NCI-H748 (cell line): ENCODE measurements at regions not wholly inside any gene's neighbourhood (a gene's known extent, or its start where the extent isn't known, plus 50 kb on each side); places are given as distances from the start of the nearest gene placed in this dataset.

Experiments used
- DNase-seq: peaks from one replicate; lab custom pipeline; 2025; ENCODE audit not compliant: unreplicated experiment; lab: John Stamatoyannopoulos, UW

DNA sequence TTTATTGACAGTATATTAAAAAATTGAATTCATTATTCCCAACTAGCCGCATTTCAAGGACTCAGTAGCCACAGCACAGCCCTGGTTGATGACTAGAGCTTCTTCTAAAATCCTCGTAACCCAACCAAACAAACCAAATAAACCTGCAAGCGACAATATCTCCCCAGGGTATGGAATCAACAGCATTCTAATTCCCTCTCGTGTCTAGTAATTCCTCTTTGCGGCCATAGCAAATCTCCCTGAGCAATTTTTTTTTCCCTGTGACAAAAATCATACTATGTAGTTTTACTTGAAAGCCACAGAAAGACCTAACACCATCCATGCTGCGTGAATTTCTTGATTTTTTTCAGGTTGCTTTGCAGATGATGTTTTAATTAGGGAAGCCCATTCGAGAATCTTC lies 143.4 kb upstream of the MYOCD start:
- no peak for DNase-seq

GRCh38 chr17:12522743-12523183 lies 142.9 kb upstream of the MYOCD start:
- DNase-seq: no peak

DNA sequence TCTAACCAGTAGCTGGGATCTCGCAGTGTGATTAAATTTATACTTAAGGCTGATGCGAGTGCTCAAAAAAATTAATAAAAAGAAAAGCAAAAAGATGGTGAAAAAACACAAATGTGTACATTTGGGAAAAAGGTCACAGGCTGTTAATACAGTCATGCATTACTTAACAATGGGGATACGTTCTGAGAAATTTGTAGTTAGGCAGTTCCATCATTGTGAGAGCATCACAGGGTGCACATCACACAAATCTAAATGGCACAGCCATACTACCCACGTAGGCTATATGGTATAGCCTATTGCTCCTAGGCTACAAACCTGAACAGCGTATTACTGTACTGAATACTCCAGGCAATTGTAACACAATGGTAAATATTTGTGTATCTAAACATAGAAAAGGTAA lies 142.4 kb upstream of the MYOCD start:
- no peak for DNase-seq

DNA sequence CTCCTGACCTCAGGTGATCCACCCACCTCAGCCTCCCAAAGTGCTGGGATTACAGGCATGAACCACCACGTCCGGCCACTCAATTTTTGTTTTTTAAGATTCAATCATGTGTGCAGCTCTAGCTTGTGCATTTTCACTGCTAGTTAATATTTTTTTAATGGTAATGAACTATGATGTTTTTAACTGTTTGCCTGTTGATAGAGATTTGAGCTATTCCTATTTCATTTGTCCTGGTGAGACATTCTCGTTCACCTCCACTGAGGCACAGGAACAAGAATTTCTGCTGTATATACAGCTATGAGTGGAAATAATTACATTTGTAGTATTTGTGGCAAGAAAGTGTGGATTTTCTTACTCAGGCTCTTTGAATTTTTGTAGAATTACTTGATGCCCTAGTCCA lies 137.7 kb upstream of the MYOCD start:
- no peak for DNase-seq

DNA sequence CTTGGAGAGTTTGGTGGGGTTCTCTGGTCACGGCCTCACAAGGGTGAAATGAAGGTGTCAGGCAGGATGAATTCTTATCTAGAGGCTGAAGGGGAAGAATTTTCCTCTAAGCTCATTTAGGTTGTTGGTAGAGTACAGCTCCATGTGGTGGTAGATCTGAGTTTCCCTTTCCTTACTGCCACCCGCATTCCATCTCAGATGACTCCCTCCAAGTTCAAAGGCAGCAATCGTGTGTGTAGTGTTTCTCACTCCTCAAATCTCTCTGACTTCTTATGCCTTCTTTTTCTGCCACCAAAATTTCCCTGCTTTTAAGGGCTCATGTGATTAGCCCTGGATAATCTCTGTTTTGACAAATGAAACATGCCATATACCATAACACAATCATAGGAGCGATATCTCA lies 135.5 kb upstream of the MYOCD start:
- no peak for DNase-seq

DNA sequence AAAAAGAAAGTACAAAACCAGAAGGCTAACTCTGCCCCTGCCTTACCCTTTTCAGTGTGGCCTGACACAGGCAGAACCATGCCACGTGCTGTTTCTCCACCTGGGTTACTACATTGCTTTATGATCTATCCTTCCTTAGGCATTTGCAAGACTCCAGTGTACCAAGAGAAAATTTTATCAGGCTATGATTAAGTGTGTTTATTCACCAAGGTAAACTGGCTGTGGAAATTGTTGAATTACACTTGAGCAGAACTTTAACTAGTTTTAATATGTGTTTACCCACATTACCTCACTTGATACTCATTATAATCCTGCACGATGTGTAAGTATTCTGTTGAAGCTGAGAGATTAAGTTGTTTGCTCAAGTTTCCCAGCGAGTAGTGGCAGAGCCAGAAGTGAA lies 129.7 kb upstream of the MYOCD start:
- no peak for DNase-seq

- DNase-seq: no peak
Measured at GRCh38 chr17:12536472-12536871, 129.2 kb upstream of the MYOCD start.

DNA sequence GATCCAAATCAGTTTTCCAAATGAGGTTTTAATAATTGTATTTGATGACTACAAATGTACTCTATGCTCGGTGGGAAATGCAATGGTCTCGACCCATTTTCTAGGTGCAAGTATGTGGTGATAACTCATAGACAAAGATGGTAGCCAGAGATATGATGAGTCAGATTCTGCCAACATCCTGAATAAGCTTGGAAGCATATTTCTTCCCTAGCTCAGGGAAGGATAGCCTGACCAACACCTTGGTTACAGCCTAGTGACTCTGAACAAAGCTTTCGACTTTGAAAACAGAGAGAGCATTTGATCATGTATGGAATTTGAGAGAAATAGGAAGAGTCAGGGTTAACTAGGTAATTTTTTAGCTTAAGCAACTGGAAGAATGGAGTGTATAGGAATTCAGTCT lies 128.3 kb upstream of the MYOCD start:
- no peak for DNase-seq

DNA sequence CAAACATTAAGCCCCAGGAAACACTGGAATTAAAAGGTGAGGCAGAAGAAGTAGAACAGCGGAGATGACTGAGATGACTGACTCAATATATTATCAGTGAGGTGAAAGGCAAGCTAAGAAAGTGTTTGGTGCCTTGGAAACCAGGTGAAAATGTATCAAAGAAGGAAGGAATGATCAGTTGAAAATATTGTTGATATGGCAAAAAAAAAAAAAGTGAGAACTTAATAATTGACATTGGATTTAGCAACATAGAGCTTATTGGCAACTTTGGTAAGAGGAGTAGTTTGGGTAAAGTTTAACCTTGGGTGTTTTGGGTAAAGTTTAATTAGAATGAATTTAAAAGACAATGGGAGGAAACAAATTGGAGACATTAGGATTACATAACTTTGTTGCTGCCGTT lies 127.7 kb upstream of the MYOCD start:
- DNase-seq: no peak

- DNase-seq: no peak
Measured at GRCh38 chr17:12545877-12546513, 119.7 kb upstream of the MYOCD start.

DNA sequence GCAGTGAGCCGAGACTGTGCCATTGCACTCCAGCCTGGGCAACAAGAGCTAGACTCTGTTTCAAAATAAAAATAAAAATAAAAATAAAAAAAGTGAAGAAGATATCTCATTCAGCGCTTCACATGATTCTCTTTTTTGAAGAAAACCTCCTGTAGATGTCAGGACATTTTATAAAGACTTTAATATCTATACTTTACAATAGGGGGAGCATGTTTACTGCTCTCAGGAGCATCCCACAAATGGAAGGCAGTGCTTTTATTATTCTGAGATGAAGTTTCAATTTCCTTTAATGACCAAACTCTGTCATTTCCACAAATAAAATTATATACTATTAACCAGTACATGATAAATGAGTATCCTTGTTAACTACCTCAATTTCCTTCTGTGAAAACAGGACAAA lies 118.7 kb upstream of the MYOCD start:
- no peak for DNase-seq

DNA sequence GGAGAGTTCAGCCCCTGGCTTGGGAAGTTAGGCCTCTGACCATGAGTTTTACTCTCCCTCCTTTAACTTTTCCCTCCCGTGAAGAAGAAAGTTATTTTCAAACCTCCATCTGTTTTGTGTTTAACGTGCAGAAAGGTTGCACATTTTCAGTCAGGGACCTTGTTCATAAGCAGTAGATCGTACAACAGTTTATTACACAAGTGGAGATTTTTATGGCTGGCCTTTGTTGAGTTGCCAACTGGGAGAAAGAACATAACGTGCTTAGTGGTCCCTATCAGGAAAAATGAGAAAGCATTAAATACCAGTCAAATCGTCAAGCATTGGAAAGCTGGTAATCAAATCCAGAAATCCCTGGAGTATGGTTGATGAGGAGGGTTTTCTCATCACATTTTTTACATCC lies 117.9 kb upstream of the MYOCD start:
- no peak for DNase-seq

DNA sequence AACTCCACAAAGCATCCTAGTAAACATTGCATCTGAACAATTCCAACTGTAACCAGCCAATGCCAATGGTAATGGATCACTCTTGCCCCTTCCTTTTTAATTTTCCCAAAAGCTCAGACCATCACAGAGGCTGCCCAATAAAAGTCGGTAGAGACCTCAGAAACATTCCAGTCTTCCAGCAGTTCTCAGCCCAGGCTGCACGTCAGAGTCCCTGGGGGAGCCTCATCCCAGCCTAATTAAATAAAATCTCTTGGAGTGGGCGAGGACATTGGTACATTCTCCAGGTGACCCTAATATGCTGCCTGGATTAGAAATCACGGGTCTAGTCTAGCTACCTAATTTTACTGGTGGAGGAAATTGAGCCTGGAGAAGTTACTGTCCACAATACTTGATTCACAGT lies 117.1 kb upstream of the MYOCD start:
- no peak for DNase-seq

DNA sequence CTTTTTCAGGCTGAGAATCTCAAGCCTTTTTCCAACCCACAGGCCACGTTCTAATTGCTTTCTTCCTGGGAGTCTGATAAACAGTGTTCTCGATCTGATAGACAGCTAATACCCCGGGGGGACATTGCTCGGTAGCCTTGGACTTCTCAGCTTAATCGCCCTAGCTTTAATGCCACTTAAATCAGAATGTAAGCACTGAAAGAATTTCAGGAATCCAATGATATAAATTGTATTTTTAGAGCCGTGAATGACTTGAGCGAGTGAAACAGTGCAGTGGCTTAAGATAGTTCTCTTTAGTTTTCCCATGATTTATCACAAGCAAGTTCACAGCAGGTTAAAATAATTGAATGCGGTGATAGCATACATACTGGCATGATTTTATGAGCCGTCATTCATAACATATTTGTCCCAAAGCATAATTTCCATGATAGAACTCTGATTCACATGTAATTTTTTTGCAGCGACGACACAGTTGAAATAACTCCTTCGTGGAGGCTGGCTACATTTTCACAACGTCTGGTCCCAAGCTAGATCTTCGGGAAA lies 116.1 kb upstream of the MYOCD start:
- no peak for DNase-seq

- no peak for DNase-seq
Measured at GRCh38 chr17:12553625-12554024, 112.1 kb upstream of the MYOCD start.

- DNase-seq: no peak
Measured at GRCh38 chr17:12554251-12554650, 111.4 kb upstream of the MYOCD start.

DNA sequence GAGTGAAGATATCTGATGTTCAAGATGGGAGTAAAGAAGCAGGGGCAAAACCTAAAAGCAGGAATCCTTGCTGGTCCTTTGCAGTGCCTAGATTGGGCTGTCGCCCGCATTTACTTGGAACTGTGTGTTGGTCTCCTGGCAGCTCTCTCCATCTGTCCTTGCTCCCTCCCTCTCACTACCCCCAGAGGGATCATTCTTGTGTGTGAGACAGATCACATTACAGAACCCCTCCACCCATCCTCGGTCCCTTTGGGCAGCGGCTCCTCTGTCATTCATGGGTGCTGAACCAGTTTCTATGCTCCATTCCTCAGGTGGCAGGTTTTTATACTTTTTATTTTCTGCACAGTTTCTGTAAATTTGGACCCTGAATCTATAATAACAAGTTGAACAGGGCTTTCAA lies 99.4 kb upstream of the MYOCD start:
- no peak for DNase-seq

DNA sequence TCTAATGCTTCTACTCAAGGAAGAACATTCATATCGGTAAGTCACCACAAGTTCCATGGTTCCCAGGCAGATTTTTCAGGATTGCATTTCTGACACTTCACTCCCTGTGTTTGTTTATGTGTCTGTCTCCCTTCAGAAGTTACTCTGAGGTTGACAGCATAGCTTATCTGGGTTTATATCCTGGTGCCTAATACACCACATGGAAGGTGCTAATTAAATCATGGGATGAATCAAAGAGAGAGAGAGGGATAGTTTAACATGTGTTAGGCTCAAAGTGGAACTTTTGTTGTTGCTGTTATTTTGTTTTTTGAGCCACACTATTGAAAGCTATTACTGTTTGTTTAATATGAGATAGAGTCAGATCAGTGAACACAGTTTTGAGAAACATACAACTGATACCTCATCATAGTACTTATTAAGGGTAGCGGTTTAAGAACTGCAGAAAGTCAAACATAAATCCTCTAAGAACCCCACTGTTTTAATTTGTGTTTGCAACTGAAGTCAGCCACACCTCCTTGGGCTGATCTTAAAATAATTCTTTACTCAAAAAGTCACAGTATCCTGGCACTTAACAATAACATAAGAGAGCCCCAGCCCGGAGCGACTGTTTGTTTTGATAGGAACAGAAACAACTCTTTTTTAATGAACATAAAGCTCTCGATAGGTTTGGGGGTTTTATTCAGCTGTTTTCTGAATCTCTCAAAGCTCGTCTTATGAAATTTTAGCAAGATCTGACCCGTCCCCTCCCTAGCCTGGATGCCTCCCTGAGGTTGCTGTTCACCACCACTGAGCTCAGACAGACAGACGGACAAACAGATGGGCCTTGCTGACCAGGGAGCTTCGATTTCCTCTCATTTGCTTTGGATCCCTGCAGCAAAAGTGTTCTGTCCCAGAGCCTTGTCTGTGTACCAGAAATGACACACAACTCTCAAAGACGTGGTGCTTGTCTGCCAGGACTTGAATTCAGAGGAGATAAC lies 98.3 kb upstream of the MYOCD start:
- no peak for DNase-seq

DNA sequence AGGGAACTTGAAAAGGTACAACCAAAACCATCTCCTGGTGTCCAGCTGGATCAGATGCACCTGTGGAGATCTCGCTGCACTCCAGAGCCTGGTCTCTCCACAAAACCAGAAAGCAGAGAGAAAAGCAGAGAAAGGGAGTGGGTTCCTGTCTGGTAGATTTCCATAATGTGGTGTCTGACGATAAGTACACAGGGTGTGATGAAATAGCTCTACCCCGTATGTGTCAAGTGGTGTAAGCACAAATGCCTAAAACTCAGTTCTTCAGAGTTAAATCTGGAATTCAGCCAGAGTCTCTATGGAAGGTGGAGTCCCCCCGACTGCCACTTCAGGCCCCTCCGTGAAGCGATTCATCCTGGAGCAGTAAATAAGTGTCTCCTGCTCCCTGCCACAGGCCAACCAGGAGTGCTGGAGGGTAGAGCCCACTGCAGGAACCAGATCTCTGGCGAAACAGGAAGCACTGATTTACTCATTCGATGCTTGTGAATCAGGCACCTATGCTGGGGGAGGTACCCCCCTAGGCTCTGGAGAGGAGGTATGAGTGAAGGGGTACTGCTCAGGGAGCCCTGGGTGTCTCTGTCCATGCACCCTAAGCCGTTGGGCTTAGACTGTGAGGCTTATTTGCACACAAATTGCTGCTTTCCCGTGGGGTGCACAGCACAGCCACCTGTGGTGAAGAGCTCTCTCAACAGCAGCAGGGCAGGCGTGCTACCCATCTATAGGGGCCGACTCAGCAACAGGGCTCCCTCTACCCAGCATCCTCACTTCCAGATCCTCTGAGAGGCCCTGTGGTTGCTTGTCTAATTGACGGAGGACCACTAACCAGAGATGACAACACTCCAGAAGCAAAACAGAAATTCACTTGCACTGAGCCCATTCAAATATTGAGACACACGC lies 97.1 kb upstream of the MYOCD start:
- no peak for DNase-seq

- no peak for DNase-seq
Measured at GRCh38 chr17:12571606-12572005, 94.1 kb upstream of the MYOCD start.

GRCh38 chr17:12574525-12574924 lies 91.2 kb upstream of the MYOCD start:
- DNase-seq: no peak
